Jurkat, Clone E6-1 (cell line): ENCODE measurements at regions not wholly inside any gene's neighbourhood (a gene's known extent, or its start where the extent isn't known, plus 50 kb on each side); places are given as distances from the start of the nearest gene placed in this dataset.

ENCODE experiments used
- DNase-seq: peaks from one replicate; pipeline ENCODE4 v3.0.0-alpha.2; 2011; ENCODE audit warnings: low read depth, low spot score
- H3K4me3 ChIP-seq: 2 replicates; pipeline ENCODE4 v1.5.1; 2011; ENCODE audit warnings: mild to moderate bottlenecking, low read length, control low read depth, moderate library complexity

GRCh38 chr10:31170636-31171035 lies 139.0 kb upstream of the ZNF438 start:
- DNase-seq, result no peak
- no peak overlapping the region for H3K4me3 ChIP-seq

DNA sequence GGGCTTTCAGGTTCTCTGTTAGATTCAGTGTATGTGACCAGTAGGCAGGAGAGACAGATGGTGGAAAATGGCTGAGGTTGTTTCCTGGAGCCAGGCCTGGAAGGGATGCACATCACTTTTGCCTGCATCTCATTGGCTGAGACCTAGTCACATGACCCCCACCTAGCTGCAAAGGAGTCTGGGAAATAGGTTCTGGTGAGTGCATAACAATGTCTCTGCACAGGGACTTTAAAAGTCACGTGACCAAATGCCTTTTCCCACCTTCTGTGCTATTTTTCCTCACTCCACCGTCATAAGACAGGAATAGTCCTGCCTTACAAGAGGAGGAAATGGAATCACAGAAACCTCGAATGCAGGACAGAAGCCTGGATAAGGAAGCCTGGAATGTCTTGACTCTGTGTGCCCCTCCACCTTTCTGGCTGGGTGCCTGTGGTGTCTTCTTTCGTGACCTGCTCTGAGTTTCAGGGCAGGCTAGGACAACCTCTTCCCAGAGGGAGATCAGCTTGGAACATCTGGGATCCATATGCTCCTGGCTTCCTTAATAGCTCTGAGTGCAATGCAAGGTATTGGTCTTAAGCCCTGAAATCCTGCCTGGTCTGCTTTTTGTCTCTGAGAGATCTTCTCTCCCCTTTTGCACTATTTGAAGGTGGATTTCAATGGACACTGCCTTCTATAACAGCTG lies 139.9 kb upstream of the ZNF438 start:
- DNase-seq, result no peak
- no peak overlapping the region for H3K4me3 ChIP-seq

DNA sequence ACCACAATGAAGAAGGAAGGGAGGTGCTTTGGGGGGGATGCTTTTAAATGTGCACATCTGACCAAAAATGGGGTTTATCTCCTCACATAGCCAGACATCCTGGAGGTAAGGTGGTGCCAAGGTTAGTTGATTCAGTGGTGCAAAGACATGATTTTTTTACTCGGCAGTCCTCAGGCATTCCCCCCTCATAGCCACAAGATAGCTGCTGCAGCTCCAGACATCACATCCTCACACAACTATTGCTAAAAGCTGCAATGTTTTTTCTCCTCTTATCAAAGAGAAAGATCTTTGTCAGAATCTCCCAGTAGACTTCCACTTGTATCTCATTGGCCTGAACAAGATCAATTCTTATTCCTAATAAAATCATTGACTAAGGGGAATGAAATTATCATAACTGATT lies 141.3 kb upstream of the ZNF438 start:
- no peak overlapping the region for H3K4me3 ChIP-seq
- DNase-seq, result no peak

- DNase-seq, result no peak
- no peak overlapping the region for H3K4me3 ChIP-seq
Measured at GRCh38 chr10:31173752-31174151, 142.1 kb upstream of the ZNF438 start.

DNA sequence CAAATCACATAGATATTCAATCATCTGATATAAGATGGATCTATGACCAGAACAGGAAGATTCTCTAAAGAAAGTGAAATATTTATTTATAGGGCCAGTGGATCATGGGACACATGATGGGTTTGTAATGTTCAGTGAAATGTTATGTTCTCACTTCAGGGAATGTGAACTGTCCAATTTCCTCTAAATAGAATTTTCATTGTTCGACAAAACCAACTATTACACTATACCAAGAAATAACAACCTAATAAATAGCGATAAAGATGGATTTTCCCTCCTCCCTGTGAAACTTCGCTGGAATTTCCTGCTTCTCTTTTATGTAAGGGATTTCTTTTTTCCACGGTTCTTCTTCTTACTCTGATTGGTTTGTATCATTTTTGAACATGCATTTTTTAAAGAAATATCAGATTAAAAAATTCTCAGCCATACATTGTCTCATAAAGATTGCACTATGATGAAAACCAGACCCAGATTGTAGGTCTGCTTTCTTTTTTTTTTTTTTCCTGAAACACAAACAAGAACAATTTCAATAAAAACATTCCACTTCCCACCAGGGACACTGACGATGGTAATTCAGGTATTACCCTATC lies 139.8 kb upstream of the ZEB1 start:
- DNase-seq, result no peak
- H3K4me3 ChIP-seq, result no peak overlapping the region

- no peak for DNase-seq
Measured at GRCh38 chr10:31186225-31187000, 132.6 kb upstream of the ZEB1 start.

DNA sequence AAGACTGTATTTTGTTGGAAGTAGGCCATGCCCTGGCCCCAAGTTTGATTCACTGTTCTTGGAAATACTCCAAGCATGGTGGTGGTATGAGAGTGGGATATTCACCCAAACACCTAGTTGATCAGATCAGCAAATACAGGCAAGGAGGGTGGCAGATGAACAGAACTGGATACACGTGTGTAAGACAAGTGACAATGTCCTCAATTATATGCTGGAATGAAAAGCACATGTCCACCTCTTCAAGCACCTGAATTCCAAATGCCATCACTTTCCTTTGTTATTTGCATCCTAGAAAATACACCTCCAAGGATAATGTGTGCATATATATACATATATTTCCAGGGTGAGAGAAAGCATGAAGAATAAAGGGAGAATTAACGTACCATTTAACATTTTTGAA lies 131.8 kb upstream of the ZEB1 start:
- no peak overlapping the region for H3K4me3 ChIP-seq
- no peak for DNase-seq

More at GRCh38 chr10:31186225-31187000, 132.6 kb upstream of the ZEB1 start:
- no peak overlapping the region for H3K4me3 ChIP-seq

DNA sequence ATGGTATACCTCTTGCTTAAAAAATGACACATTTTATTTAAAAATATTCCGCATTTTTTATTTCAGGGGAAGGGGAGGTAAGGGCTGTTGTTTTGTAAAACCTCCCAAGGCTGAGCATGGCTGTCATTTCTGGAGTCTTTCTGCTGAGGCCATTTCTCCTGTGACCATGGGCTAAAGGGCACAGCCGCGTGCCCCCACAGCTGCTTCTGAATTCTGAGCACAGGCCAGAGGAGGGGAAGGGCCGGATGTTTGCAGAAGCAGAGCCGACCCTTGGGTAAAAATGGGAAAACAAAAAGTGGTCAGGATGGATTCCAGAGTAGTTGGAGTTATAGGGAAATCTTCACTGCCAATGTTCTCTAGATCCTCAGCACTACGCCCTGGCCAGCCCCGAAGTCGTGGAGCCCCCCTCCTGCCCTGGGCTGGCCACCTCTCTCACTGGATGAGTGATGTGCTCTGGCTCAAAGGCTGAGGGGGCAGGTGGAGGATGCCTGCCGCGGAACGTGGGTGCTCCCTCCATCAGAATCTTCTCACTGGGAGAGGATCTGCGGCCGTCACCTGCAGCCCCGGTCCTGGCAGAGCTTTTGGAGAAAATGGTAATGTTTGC lies 131.3 kb upstream of the ZEB1 start:
- DNase-seq, result no peak

DNA sequence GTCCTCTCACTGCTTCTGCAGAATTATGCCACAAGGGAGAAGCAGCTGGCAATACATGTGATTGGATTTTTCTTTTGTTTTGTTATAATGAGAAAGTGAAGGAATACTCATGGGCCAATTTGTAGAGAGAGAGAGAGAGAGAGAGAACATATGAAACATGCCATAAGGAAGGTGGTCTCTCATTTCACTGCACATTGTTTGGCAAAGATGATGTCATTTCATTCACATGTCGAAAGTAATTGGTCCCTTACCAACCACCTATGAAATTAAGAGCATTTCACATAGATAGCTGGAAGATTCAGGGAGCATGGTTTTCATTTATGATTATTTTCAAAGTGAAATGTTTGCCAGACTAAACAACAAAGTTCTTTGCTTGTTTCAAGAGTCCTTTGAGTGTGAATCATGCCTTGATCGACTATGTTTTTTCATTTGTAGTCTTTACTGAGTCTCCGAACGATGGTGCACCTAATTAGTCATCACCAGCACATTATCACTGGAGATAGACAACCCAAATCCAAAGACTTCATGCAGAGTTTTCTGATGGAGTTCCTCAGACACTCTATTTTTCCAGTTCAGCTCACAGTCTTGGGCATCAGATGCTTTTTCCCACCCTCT lies 130.1 kb upstream of the ZEB1 start:
- H3K4me3 ChIP-seq, result no peak overlapping the region
- no peak for DNase-seq

More for the DNA sequence above, 131.3 kb upstream of the ZEB1 start:
- H3K4me3 ChIP-seq, result no peak overlapping the region

GRCh38 chr10:31190488-31190887 lies 128.5 kb upstream of the ZEB1 start:
- DNase-seq, result no peak
- no peak overlapping the region for H3K4me3 ChIP-seq

GRCh38 chr10:31192475-31192874 lies 126.5 kb upstream of the ZEB1 start:
- no peak for DNase-seq
- no peak overlapping the region for H3K4me3 ChIP-seq

- H3K4me3 ChIP-seq, result no peak overlapping the region
- peak; percentile 51 for DNase-seq
Measured at GRCh38 chr10:31194986-31195385, 124.0 kb upstream of the ZEB1 start.

DNA sequence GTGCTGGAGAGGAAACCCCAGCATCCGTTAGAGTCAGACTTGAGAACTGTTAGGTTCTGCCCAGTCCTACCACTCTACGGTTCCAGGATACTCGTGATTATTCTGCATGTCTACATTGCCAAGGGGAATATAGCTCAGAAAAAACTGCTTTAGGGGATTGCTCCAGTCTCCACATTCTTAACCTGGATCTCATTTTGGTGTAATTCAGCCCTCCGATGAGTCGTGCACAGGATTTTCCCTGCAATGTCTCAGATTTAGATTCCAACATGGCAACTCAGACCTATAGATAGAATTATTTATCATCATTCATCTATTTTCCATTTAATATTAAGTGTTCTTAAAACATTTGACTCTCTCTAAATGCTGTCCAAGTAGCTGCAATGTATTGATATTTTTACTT lies 121.1 kb upstream of the ZEB1 start:
- peak; percentile 60 for DNase-seq
- no peak overlapping the region for H3K4me3 ChIP-seq

DNA sequence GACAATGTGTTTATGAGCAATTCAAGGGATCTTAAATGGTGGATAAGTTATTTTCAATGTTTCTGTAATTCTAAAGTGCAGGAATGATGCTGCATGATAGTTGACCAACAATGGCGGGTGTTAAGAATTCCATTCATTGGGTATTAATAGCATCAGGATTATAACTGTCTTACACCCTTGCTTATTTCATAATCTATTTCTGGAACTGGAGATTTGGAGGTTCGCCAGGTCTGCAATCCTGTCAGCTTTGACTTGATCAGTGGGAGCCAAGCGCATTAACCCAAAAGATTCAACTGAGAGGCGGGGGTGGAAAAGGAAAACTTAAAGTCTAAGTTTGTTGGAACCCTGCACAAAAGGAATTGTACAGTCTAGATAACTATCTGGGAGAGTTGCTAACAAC lies 114.9 kb upstream of the ZEB1 start:
- no peak overlapping the region for H3K4me3 ChIP-seq
- no peak for DNase-seq

DNA sequence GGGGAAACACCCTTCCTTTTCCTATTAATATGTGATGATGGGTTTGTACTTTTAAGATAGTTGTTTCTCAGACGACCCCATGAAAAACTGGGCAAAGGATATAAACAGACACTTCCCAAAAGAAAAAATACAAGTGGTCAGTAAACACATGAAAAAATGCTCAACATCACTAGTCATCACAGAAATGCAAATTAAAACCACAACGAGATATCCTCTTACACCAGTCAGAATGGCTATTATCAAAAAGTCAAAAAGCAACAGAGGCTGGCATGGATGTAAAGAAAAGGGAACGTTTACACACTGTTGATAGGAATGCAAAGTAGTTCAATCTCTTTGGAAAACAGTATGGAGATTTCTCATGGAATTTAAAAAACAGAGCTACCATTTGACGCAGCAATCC lies 111.4 kb upstream of the ZEB1 start:
- no peak for DNase-seq
- H3K4me3 ChIP-seq, result no peak overlapping the region

GRCh38 chr10:31209478-31209877 lies 109.5 kb upstream of the ZEB1 start:
- DNase-seq, result no peak
- no peak overlapping the region for H3K4me3 ChIP-seq

GRCh38 chr10:31210190-31210589 lies 108.8 kb upstream of the ZEB1 start:
- no peak for DNase-seq
- no peak overlapping the region for H3K4me3 ChIP-seq

DNA sequence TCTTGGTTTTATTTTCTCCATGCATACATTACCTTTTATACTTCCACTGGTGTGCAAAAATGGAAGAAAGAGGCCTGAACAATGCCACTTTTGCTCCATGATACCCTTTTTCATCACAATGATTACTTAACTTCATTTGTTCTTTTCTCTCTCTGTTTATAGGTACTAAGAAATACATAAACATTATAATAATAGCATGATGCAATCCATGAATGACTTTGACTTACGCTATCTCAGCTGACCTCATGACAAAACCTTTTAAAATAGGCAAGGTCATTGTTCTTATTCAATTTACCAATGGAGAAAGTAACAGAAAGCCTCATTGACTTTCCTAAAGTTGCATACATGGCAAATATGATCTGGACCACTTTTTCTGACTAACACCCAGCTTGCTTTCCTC lies 105.1 kb upstream of the ZEB1 start:
- no peak for DNase-seq

GRCh38 chr10:31215052-31215451 lies 104.0 kb upstream of the ZEB1 start:
- no peak overlapping the region for H3K4me3 ChIP-seq
- no peak for DNase-seq

More for the DNA sequence above, 105.1 kb upstream of the ZEB1 start:
- no peak overlapping the region for H3K4me3 ChIP-seq

- DNase-seq, result no peak
- no peak overlapping the region for H3K4me3 ChIP-seq
Measured at GRCh38 chr10:31219306-31219705, 99.7 kb upstream of the ZEB1 start.
